ENCODE measurements at regions not wholly inside any gene's neighbourhood (a gene's known extent, or its start where the extent isn't known, plus 50 kb on each side); places are given as distances from the start of the nearest gene placed in this dataset.

DNA sequence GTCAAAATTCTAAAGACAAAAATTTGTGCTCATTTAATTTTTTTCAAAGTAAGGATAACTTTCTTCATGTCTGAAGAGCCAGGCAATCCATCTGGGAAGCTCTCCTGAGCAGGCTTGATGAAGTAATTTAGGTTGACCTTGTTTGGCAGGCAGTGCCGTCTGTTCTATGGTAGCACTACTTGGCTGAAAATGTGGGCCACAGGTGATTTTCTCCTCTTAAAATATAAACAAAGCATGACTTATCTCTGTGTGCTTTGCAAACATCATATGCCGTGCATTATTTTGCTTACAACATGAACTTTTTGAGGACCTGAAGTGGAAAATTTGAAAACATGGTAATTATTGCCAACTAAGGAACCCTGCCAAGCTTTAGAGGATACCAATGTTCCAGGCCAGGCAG is 143.2 kb downstream of the RAP2B start:
- no peaks in the 10 kb centered on the region for H3K4me1 ChIP-seq (ENCODE audit: control insufficient read depth, insufficient read depth, low read length)
- ChIA-PET RAD21 (ENCODE audit: unreplicated experiment) (no interaction called here), POLR2A (no interaction called here), SMC1A (ENCODE audit: uncharacterized antibody, unreplicated experiment) (interaction anchor here (1.7 to 1.8 kb wide), 2 partner anchors 10 kb away, joined by 4 read pairs; no protein-coding TSS in a partner anchor), CTCF (no interaction called here)
- DNase-seq (ENCODE audit: low read depth, low spot score) (no peak), ATAC-seq (no peak), FAIRE-seq (no peak)
- H3K79me2 ChIP-seq (ENCODE audit: control insufficient read depth, insufficient read depth, low read length): no peaks in the 10 kb centered on the region
- no peaks in the 10 kb centered on the region for H4K20me1 ChIP-seq (ENCODE audit: control insufficient read depth, insufficient read depth)
- intact Hi-C loops (cut with micrococcal nuclease; ENCODE audit: unreplicated experiment) (no loop called here), in situ Hi-C loops (cut with MboI) (no loop called here)
- no peaks in the 10 kb centered on the region for H3K9me3 ChIP-seq (replicated peaks; ENCODE audit: control insufficient read depth, insufficient read depth, low read length)
- no peaks in the 10 kb centered on the region for H3K27me3 ChIP-seq (replicated peaks in 1 of 2; ENCODE audit: control insufficient read depth in 2 of 2, insufficient read depth in 2 of 2, low read length in 1 of 2)
- H3K36me3 ChIP-seq (ENCODE audit: control insufficient read depth in 2 of 2, insufficient read depth in 2 of 2, low read length in 1 of 2): no peaks in the 10 kb centered on the region
- no peak overlapping the region for H3K27ac ChIP-seq (ENCODE audit: control insufficient read depth, insufficient read depth)
- no TSS peak for BruUV-seq (replicated peaks)
- H2AFZ ChIP-seq (ENCODE audit: control insufficient read depth, low read depth, low read length): no peak overlapping the region
- no peak overlapping the region for H3K9ac ChIP-seq (ENCODE audit: control insufficient read depth, insufficient read depth, low read length)
- TF ChIP-seq SREBF1 (IDR thresholded peaks at IDR 0.05; ENCODE audit: low read length) (no peak), SMAD5 (IDR thresholded peaks at IDR 0.05; ENCODE audit: low read depth) (no peak), PAX5 (IDR thresholded peaks at IDR 0.05; ENCODE audit: borderline replicate concordance, low read depth, low read length) (no peak), SREBF2 (IDR thresholded peaks at IDR 0.05; ENCODE audit: low read length) (no peak), KAT2A (conservative IDR thresholded peaks at IDR 0.05; ENCODE audit: control insufficient read depth, low read depth, low read length) (no peak), ZNF622 (IDR thresholded peaks at IDR 0.05) (no peak), CREB1 (IDR thresholded peaks at IDR 0.05; ENCODE audit: low read depth) (no peak), WRNIP1 (IDR thresholded peaks at IDR 0.05; ENCODE audit: borderline replicate concordance, low read depth, low read length) (no peak), MEF2B (IDR thresholded peaks at IDR 0.05; ENCODE audit: partially characterized antibody, poor library complexity, severe bottlenecking) (no peak), YBX1 (IDR thresholded peaks at IDR 0.05) (no peak)
- TF ChIP-seq, protein P1, sequence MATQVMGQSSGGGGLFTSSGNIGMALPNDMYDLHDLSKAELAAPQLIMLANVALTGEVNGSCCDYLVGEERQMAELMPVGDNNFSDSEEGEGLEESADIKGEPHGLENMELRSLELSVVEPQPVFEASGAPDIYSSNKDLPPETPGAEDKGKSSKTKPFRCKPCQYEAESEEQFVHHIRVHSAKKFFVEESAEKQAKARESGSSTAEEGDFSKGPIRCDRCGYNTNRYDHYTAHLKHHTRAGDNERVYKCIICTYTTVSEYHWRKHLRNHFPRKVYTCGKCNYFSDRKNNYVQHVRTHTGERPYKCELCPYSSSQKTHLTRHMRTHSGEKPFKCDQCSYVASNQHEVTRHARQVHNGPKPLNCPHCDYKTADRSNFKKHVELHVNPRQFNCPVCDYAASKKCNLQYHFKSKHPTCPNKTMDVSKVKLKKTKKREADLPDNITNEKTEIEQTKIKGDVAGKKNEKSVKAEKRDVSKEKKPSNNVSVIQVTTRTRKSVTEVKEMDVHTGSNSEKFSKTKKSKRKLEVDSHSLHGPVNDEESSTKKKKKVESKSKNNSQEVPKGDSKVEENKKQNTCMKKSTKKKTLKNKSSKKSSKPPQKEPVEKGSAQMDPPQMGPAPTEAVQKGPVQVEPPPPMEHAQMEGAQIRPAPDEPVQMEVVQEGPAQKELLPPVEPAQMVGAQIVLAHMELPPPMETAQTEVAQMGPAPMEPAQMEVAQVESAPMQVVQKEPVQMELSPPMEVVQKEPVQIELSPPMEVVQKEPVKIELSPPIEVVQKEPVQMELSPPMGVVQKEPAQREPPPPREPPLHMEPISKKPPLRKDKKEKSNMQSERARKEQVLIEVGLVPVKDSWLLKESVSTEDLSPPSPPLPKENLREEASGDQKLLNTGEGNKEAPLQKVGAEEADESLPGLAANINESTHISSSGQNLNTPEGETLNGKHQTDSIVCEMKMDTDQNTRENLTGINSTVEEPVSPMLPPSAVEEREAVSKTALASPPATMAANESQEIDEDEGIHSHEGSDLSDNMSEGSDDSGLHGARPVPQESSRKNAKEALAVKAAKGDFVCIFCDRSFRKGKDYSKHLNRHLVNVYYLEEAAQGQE (IDR thresholded peaks at IDR 0.05; ENCODE audit: low read depth, low read length): no peak
- TF ChIP-seq, protein P2, sequence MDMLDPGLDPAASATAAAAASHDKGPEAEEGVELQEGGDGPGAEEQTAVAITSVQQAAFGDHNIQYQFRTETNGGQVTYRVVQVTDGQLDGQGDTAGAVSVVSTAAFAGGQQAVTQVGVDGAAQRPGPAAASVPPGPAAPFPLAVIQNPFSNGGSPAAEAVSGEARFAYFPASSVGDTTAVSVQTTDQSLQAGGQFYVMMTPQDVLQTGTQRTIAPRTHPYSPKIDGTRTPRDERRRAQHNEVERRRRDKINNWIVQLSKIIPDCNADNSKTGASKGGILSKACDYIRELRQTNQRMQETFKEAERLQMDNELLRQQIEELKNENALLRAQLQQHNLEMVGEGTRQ (IDR thresholded peaks at IDR 0.05; ENCODE audit: borderline replicate concordance, low read depth, low read length): no peak
- TF ChIP-seq, protein P3, sequence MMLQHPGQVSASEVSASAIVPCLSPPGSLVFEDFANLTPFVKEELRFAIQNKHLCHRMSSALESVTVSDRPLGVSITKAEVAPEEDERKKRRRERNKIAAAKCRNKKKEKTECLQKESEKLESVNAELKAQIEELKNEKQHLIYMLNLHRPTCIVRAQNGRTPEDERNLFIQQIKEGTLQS (IDR thresholded peaks at IDR 0.05; ENCODE audit: borderline replicate concordance, extremely low read depth, low read depth, low read length): no peak
- TF ChIP-seq, protein P4, sequence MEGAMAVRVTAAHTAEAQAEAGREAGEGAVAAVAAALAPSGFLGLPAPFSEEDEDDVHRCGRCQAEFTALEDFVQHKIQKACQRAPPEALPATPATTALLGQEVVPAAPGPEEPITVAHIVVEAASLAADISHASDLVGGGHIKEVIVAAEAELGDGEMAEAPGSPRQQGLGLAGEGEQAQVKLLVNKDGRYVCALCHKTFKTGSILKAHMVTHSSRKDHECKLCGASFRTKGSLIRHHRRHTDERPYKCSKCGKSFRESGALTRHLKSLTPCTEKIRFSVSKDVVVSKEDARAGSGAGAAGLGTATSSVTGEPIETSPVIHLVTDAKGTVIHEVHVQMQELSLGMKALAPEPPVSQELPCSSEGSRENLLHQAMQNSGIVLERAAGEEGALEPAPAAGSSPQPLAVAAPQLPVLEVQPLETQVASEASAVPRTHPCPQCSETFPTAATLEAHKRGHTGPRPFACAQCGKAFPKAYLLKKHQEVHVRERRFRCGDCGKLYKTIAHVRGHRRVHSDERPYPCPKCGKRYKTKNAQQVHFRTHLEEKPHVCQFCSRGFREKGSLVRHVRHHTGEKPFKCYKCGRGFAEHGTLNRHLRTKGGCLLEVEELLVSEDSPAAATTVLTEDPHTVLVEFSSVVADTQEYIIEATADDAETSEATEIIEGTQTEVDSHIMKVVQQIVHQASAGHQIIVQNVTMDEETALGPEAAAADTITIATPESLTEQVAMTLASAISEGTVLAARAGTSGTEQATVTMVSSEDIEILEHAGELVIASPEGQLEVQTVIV (IDR thresholded peaks at IDR 0.05; ENCODE audit: borderline replicate concordance, partially characterized antibody): no peak
- H3K4me3 ChIP-seq: no peak overlapping the region
- WGBS (ENCODE audit: insufficient coverage, insufficient replicate concordance, low lambda C conversion rate, missing lambda C conversion rate): 33% methylated on average over 2 of the region's 2 CpGs
- H3K4me2 ChIP-seq (ENCODE audit: control insufficient read depth, insufficient read depth): no peak overlapping the region

Data from GM12878 (cell line).